ENCODE measurements at regions not wholly inside any gene's neighbourhood (a gene's known extent, or its start where the extent isn't known, plus 50 kb on each side); places are given as distances from the start of the nearest gene placed in this dataset.
"Not testable (repeated sequence)": the region's sequence is repeated elsewhere in the genome, so short reads cannot be mapped to it uniquely, and the experiment has no call there.

GRCh38 chrY:13907736-13908135, 78.5 kb downstream of the VCY start:
- Mint-ChIP-seq H3K9me3 (no peaks in the 10 kb centered on the region), H3K4me1 (ENCODE audit: low read depth) (no peaks in the 10 kb centered on the region), H3K27me3 (no peaks in the 10 kb centered on the region), H3K27ac (no peak overlapping the region), H3K36me3 (ENCODE audit: low read depth) (no peaks in the 10 kb centered on the region), H3K4me3 (no peak overlapping the region)
- ChIA-PET POLR2A (no interaction called here), CTCF (no interaction called here)
- intact Hi-C loops (cut with DNase I, micrococcal nuclease), result no loop called here
- DNase-seq, result no peak
- no peak for ATAC-seq (ENCODE audit: poor library complexity)
- H3K27me3 ChIP-seq (ENCODE audit: control insufficient read depth in 1 of 2, insufficient read depth in 2 of 2, low read length in 2 of 2), result no peaks in the 10 kb centered on the region
- no peaks in the 10 kb centered on the region for H3K36me3 ChIP-seq (ENCODE audit: insufficient read depth, low read length)
- H3K9me3 ChIP-seq (ENCODE audit: control insufficient read depth in 1 of 2, insufficient read depth in 1 of 2, low read length in 2 of 2), result peaks cover 0 to 5% of the 10 kb centered on the region in 2 experiments
- no peak overlapping the region for H3K27ac ChIP-seq (ENCODE audit: low read depth in 1 of 2, low read length in 2 of 2)
- no peak for TF ChIP-seq CTCF (IDR thresholded peaks at IDR 0.05)
- H3K4me1 ChIP-seq (ENCODE audit: insufficient read depth, low read length), result no peaks in the 10 kb centered on the region
- no peak overlapping the region for H3K4me3 ChIP-seq (ENCODE audit: low read length)

GRCh38 chrY:13930436-13930835, 55.8 kb downstream of the VCY start:
- DNase-seq; POLR2A ChIA-PET; H3K9me3 ChIP-seq (ENCODE audit: control insufficient read depth in 1 of 2, insufficient read depth in 1 of 2, low read length in 2 of 2); H3K9me3 Mint-ChIP-seq; H3K27ac Mint-ChIP-seq; H3K4me1 Mint-ChIP-seq (ENCODE audit: low read depth); H3K27ac ChIP-seq (ENCODE audit: low read depth in 1 of 2, low read length in 2 of 2); H3K4me1 ChIP-seq (ENCODE audit: insufficient read depth, low read length); H3K36me3 Mint-ChIP-seq (ENCODE audit: low read depth); H3K27me3 Mint-ChIP-seq; ATAC-seq (ENCODE audit: poor library complexity); H3K4me3 ChIP-seq (ENCODE audit: low read length); H3K27me3 ChIP-seq (ENCODE audit: control insufficient read depth in 1 of 2, insufficient read depth in 2 of 2, low read length in 2 of 2); CTCF ChIA-PET; H3K36me3 ChIP-seq (ENCODE audit: insufficient read depth, low read length); intact Hi-C loops (cut with DNase I, micrococcal nuclease); H3K4me3 Mint-ChIP-seq: not testable (repeated sequence)
